PC-9 (cell line): ENCODE measurements at regions not wholly inside any gene's neighbourhood (a gene's known extent, or its start where the extent isn't known, plus 50 kb on each side); places are given as distances from the start of the nearest gene placed in this dataset.

Experiments
- BruUV-seq: library from RNA; stranded (reverse); fragments of 400-500 nt; replicated peaks from 2 replicates; lab custom pipeline; 2021; lab: Mats Ljungman, UMichigan
- CTCF ChIA-PET: fragments of 300-600 bp; sonication (Branson Sonifier 250); formaldehyde crosslinking; loops from one replicate; lab custom pipeline; 2022; ENCODE audit warnings: antibody characterized with exemption; lab: Charles Lee
- POLR2A ChIA-PET: fragments of 300-600 bp; sonication (Branson Sonifier 250); formaldehyde crosslinking; loops from one replicate; lab custom pipeline; 2022; ENCODE audit warnings: antibody characterized with exemption; ENCODE audit not compliant: unreplicated experiment; lab: Charles Lee
- DNase-seq, 2 experiments: peaks; one replicate each; pipeline versions ENCODE4 v3.0.0 to v3.0.0-alpha.2; 2015 to 2022; ENCODE audit warnings: mixed read lengths in 1 of 2
- H2AFZ ChIP-seq: fragments of 200-600 bp; sonication (generic); 2 replicates; pipeline ENCODE4 v1.8.1; 2017; ENCODE audit warnings: antibody characterized with exemption
- H3F3A ChIP-seq: fragments of 200-600 bp; sonication (generic); 2 replicates; pipeline ENCODE4 v1.8.1; 2017; ENCODE audit warnings: antibody characterized with exemption, mild to moderate bottlenecking, low read depth; ENCODE audit not compliant: insufficient read depth
- H3K27ac ChIP-seq: fragments of 200-600 bp; sonication (generic); 2 replicates; pipeline ENCODE4 v1.6.1; 2016; ENCODE audit warnings: mixed run types
- H3K27me3 ChIP-seq: fragments of 200-600 bp; sonication (generic); 2 replicates; pipeline ENCODE4 v1.6.1; 2016; ENCODE audit warnings: low read depth, mixed run types; ENCODE audit not compliant: insufficient read depth
- H3K36me3 ChIP-seq: fragments of 200-600 bp; sonication (generic); 2 replicates; pipeline ENCODE4 v1.6.1; 2016; ENCODE audit warnings: low read depth, mixed run types
- H3K4me1 ChIP-seq: fragments of 200-600 bp; sonication (generic); replicated peaks from 2 replicates; pipeline ENCODE4 v1.6.1; 2016; ENCODE audit warnings: mixed run types; ENCODE audit not compliant: insufficient read depth
- H3K4me2 ChIP-seq: fragments of 200-600 bp; sonication (generic); 2 replicates; pipeline ENCODE4 v1.6.1; 2017; ENCODE audit warnings: mixed run types
- H3K4me3 ChIP-seq: fragments of 200-600 bp; sonication (generic); 2 replicates; pipeline ENCODE4 v1.6.1; 2016; ENCODE audit warnings: mixed run types
- H3K79me2 ChIP-seq: fragments of 200-600 bp; sonication (generic); 2 replicates; pipeline ENCODE4 v1.6.1; 2017; ENCODE audit warnings: low read depth, mixed run types
- H3K9me2 ChIP-seq: fragments of 200-600 bp; sonication (generic); 2 replicates; pipeline ENCODE4 v1.8.1; 2017; ENCODE audit warnings: mild to moderate bottlenecking; ENCODE audit not compliant: insufficient read depth
- H3K9me3 ChIP-seq: fragments of 200-600 bp; sonication (generic); 2 replicates; pipeline ENCODE4 v1.8.1; 2016; ENCODE audit warnings: low read depth; ENCODE audit not compliant: insufficient read depth
- H4K20me1 ChIP-seq: fragments of 200-600 bp; sonication (generic); 2 replicates; pipeline ENCODE4 v1.8.1; 2017; ENCODE audit not compliant: insufficient read depth
- CTCF ChIP-seq: fragments of 200-600 bp; sonication (generic); conservative IDR thresholded peaks from 2 replicates; pipeline ENCODE4 v1.6.1; 2017; ENCODE audit warnings: mixed run types, antibody characterized with exemption, mild to moderate bottlenecking, moderate library complexity
- EZH2 ChIP-seq: fragments of 200-600 bp; sonication (generic); IDR thresholded peaks from 2 replicates; pipeline ENCODE4 v1.8.0; 2017; ENCODE audit warnings: antibody characterized with exemption, low read depth
- intact Hi-C: fragments of 100-400 bp; cut with micrococcal nuclease; formaldehyde crosslinking; loops from one replicate; pipeline ENCODE4 v1.10.0; 2022; ENCODE audit not compliant: unreplicated experiment

- POLR2A ChIA-PET, result no interaction called here
- Histone ChIP-seq H3K4me3 (no peak overlapping the region), H3K4me2 (no peak overlapping the region), H2AFZ (no peak overlapping the region), H4K20me1 (no peaks in the 10 kb centered on the region), H3K9me3 (no peaks in the 10 kb centered on the region), H3K36me3 (no peaks in the 10 kb centered on the region), H3K79me2 (no peaks in the 10 kb centered on the region), H3F3A (no peaks in the 10 kb centered on the region), H3K9me2 (no peaks in the 10 kb centered on the region), H3K27me3 (no peaks in the 10 kb centered on the region), H3K27ac (no peak overlapping the region), H3K4me1 (no peaks in the 10 kb centered on the region)
- intact Hi-C loops, result no loop called here
- TF ChIP-seq EZH2, result no peak
- no peak for DNase-seq
- no TSS peak for BruUV-seq
- CTCF ChIA-PET, result no interaction called here
Observed at GRCh38 chr18:40243607-40244006, 1711.4 kb upstream of the PIK3C3 start.

- Histone ChIP-seq H3K27ac (no peak overlapping the region), H3K9me2 (no peaks in the 10 kb centered on the region), H3K4me3 (no peak overlapping the region), H3F3A (no peaks in the 10 kb centered on the region), H3K4me2 (no peak overlapping the region), H3K4me1 (no peaks in the 10 kb centered on the region), H3K27me3 (no peaks in the 10 kb centered on the region), H3K36me3 (no peaks in the 10 kb centered on the region), H3K9me3 (no peaks in the 10 kb centered on the region), H4K20me1 (no peaks in the 10 kb centered on the region), H3K79me2 (no peaks in the 10 kb centered on the region), H2AFZ (no peak overlapping the region)
- ChIA-PET CTCF (no interaction called here), POLR2A (no interaction called here)
- BruUV-seq, result no TSS peak
- DNase-seq, result no peak
- intact Hi-C loops, result no loop called here
- TF ChIP-seq EZH2 (no peak), CTCF (no peak)
Observed at GRCh38 chr18:40235836-40236235, 1719.2 kb upstream of the PIK3C3 start.

- Histone ChIP-seq H3K27me3 (no peaks in the 10 kb centered on the region), H3K9me3 (no peaks in the 10 kb centered on the region), H3K4me1 (no peaks in the 10 kb centered on the region), H3K4me3 (no peak overlapping the region), H3K36me3 (no peaks in the 10 kb centered on the region), H3K27ac (no peak overlapping the region), H3K4me2 (no peak overlapping the region), H3K9me2 (no peaks in the 10 kb centered on the region), H2AFZ (no peak overlapping the region), H3F3A (no peaks in the 10 kb centered on the region), H3K79me2 (no peaks in the 10 kb centered on the region), H4K20me1 (no peaks in the 10 kb centered on the region)
- TF ChIP-seq CTCF (no peak), EZH2 (no peak)
- intact Hi-C loops, result no loop called here
- DNase-seq, result no peak
- no TSS peak for BruUV-seq
- ChIA-PET POLR2A (no interaction called here), CTCF (no interaction called here)
Observed at GRCh38 chr18:40235323-40235722, 1719.7 kb upstream of the PIK3C3 start.

GRCh38 chr18:40233931-40234616 is 1721.0 kb upstream of the PIK3C3 start:
- no peak overlapping the region for H2AFZ ChIP-seq
- no TSS peak for BruUV-seq

More at GRCh38 chr18:40233931-40234616, 1721.0 kb upstream of the PIK3C3 start:
- Histone ChIP-seq H4K20me1 (no peaks in the 10 kb centered on the region), H3K27ac (no peak overlapping the region), H3F3A (no peaks in the 10 kb centered on the region), H3K36me3 (no peaks in the 10 kb centered on the region), H3K9me2 (no peaks in the 10 kb centered on the region), H3K79me2 (no peaks in the 10 kb centered on the region), H3K4me2 (no peak overlapping the region), H3K4me3 (no peak overlapping the region), H3K27me3 (no peaks in the 10 kb centered on the region), H3K4me1 (no peaks in the 10 kb centered on the region), H3K9me3 (no peaks in the 10 kb centered on the region)
- intact Hi-C loops, result no loop called here
- no peak for DNase-seq
- ChIA-PET CTCF (interaction anchor here (0.6 kb wide), 1 partner anchor 493 kb away, joined by 3 read pairs; no protein-coding TSS in a partner anchor), POLR2A (no interaction called here)
- TF ChIP-seq EZH2 (no peak), CTCF (no peak)
